SU-DHL-6 (cell line): ENCODE measurements at regions not wholly inside any gene's neighbourhood (a gene's known extent, or its start where the extent isn't known, plus 50 kb on each side); places are given as distances from the start of the nearest gene placed in this dataset.

Source experiments
- CTCF ChIP-seq: fragments of 200-600 bp; sonication (generic); IDR thresholded peaks from one replicate; pipeline ENCODE4 v1.5.1; 2017; ENCODE audit warnings: antibody characterized with exemption, mild to moderate bottlenecking, low read length, moderate library complexity; ENCODE audit not compliant: insufficient read depth, poor library complexity, severe bottlenecking
- EZH2phosphoT487 ChIP-seq: fragments of 200-600 bp; sonication (generic), shearing (Covaris generic); conservative IDR thresholded peaks from 2 replicates; pipeline ENCODE4 v1.6.1; 2018; ENCODE audit warnings: mild to moderate bottlenecking, antibody characterized with exemption, low read length, moderate library complexity, mixed read lengths

- TF ChIP-seq CTCF (no peak), EZH2phosphoT487 (no peak)
These were observed 1287.7 kb downstream of the FAM133A start for GRCh38 chrX:94961730-94962129.
